GM21737 (cell line): ENCODE measurements at regions not wholly inside any gene's neighbourhood (a gene's known extent, or its start where the extent isn't known, plus 50 kb on each side); places are given as distances from the start of the nearest gene placed in this dataset.
"Not testable (repeated sequence)": the region's sequence is repeated elsewhere in the genome, so short reads cannot be mapped to it uniquely, and the experiment has no call there.

ENCODE experiments used
- ATAC-seq: cut with Tn5 transposase; IDR thresholded peaks from one replicate; pipeline ENCODE4 v1.9.1; 2021; ENCODE audit warnings: mild to moderate bottlenecking, moderate library complexity; ENCODE audit not compliant: unreplicated experiment

GRCh38 chr9:41839786-41840185 lies 289.4 kb downstream of the CNTNAP3B start:
- ATAC-seq: not testable (repeated sequence)

- ATAC-seq: not testable (repeated sequence)
These were observed 290.3 kb downstream of the CNTNAP3B start for GRCh38 chr9:41838953-41839352.

- ATAC-seq: not testable (repeated sequence)
These were observed 290.7 kb downstream of the CNTNAP3B start for GRCh38 chr9:41838562-41838851.

DNA sequence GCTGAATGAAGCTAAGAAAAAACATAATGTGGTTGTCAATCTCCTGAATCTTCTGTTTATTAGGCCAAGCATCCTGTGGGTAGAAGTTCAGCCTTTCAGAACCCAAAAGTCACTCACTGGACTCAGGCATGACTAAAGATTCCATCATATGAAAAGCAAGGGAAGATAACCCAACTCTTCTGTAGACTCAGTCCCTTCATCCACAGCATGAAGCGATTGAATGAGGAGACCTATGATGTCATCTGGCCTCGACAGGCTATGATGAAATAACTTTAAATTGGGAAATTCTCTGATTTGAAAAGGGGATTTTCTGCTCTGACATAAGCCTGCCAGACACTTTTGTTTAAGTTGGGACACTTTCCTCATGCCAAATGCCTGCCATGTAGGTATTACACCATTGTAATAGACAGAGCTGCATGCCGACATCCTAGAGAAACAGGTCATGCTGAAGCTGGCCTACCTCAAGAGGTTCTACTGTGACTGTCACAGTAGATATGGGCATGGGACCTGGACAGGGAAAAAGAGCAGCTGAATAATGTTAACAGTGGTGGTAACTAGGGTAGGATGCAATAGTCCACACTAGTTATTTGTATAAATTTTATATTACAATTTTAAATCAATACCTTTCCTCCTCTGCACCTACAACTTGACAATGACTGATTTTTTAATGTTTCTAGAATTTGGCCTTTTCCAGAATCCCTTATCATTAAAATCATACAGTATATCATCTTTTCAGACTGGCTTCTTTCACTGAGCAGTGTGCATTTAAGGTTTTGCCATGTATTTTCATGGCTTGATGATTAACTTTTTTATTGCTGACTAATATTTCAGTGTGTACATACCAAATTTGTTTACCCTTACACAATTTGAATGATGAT lies 291.3 kb downstream of the CNTNAP3B start:
- not testable (repeated sequence) for ATAC-seq

DNA sequence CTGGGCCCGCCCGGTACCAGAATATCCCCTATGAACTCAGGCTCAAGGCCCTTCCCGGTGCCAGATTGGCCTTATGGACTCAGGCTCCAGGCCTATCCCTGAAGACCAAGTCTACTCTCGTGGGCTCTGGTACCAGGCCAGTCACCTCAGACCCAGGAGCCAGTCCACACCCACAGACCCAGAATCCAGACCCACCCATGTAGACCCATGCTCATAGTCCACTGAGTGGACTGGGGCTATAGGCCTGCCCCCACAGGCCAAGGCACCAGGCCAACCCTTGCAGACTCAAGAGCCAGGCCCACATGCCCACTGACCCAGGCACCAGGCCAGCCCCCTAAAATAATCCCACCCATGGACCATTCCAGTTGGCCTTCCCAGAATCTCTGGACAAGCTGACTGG lies 296.1 kb downstream of the CNTNAP3B start:
- ATAC-seq: not testable (repeated sequence)

GRCh38 chr9:41824723-41825122 lies 304.5 kb downstream of the CNTNAP3B start:
- not testable (repeated sequence) for ATAC-seq

DNA sequence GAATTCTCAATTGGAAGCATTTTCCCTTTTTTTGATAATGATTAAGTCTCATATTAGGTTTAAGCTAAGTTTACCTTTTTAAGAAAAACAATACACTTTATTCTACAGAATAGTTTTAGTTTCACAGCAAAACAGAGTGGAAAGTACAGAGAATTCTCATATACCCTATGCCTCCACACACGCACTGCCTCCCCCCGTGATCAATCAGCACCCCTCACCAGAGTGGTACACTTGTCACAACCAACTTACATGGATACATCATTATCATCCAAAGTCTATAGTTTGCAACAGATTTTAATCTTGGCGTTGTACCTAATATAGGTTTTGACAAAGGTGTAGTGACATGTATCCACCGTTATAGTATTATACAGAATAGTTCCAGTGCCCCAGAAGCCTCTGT lies 326.5 kb downstream of the CNTNAP3B start:
- not testable (repeated sequence) for ATAC-seq

- ATAC-seq: not testable (repeated sequence)
These were observed 330.5 kb downstream of the CNTNAP3B start for GRCh38 chr9:41798684-41799083.

- not testable (repeated sequence) for ATAC-seq
These were observed 338.4 kb downstream of the CNTNAP3B start for GRCh38 chr9:41790719-41791363.

DNA sequence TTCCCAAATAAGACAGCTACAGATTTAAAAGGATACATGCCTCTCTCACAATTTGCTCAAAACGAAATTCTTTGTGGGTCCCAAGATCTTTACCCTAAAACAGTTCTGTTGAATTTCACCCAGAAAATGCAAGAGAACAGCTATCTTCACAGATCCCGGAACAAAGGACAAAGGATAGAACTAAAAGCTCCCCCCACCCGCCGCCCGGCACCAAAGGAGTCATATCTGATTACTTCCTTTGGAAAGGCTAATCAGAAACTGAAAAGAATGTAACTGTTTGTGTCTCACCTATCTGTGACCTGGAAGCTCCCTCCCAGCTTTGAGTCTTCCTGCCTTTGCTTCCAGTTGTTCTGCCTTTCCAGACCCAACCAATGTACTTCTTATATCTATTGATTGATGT lies 339.2 kb downstream of the CNTNAP3B start:
- not testable (repeated sequence) for ATAC-seq

DNA sequence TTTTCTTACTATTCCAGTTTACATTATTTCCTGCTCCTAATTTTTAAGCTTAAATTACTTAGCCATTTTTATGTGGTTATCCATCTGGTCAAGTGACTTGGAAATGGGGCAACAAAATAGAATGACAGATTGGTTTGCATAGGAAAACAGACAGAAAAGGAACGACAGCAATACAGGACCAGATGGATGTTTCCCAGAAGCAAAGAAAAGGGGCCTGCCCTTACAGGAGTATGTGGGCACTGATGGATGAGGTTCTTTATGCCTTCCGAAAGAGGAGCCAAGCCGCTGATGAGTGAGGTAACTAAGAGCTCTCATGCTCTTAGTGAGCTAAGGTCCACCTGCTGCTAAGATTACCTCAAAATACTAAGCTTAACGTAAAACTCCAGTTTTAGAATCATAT lies 339.8 kb downstream of the CNTNAP3B start:
- ATAC-seq: not testable (repeated sequence)

- ATAC-seq: not testable (repeated sequence)
These were observed 341.3 kb downstream of the CNTNAP3B start for GRCh38 chr9:41787951-41788350.

DNA sequence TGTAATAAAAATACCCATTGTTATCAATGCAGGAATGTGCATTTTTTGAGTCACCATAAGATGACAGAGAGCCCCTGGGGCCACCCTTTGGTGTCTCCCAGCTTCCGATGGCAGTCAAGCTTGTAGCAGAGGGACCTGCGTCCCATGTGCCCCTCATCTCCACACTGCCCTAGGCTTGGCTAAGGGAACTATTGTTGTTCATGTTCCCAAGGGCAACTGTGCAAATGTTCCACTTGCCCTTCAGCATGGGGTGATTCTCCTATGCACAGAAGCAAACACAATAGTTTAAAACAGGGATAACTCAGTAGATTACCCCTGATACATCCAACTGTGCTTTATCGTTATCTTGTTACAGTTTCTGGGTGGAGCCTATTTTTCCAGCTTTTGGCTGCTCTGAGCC lies 342.0 kb downstream of the CNTNAP3B start:
- ATAC-seq: not testable (repeated sequence)

- ATAC-seq: not testable (repeated sequence)
These were observed 345.2 kb downstream of the CNTNAP3B start for GRCh38 chr9:41784006-41784405.

DNA sequence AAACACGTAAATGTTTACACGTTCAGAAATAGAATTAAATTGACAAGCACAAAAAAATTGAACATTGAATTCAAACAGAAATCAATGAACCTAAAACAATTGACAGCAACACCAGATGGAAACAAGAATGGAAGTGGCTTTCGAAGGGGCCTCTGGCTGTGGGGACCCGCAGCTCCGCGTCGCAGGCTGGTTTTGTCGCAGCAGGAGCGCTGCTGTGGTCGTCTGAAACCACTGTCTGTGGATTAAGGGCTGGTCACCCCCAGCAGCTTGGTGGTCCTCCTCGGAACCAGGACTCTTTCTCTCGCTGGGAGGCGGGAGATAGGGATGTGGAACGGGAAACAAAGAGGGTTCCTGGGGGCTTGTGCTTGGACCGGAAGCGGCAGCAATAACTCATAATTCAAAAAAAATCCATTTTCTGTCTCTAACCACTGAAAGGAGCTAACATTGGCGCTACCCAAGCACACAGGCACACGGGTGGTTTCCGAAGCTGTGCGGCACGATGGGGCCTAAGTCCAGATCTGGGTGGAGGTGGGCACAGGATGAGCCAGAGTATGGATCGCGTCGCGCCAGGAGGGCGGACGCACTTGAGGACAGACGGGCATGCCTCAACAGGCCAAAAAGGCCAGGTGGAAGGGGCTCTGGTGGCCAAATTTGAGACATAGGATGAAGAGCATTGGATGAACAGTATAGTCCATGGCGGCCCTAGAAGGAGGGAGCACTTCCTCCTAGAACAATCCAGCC lies 346.0 kb downstream of the CNTNAP3B start:
- not testable (repeated sequence) for ATAC-seq

DNA sequence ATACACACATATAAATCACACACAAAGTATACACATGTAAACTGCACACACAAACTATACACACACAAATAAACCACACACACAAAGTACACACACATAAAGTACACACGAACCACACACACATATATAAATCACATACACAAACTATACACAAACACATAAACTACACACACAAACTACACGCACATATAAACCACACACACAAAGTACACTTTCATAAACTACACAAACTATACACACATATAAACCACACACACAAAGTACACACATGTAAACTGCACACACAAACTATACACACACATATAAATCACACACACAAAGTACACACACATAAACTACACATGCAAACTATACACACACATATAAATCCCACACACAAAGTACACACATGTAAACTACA lies 347.3 kb downstream of the CNTNAP3B start:
- not testable (repeated sequence) for ATAC-seq

DNA sequence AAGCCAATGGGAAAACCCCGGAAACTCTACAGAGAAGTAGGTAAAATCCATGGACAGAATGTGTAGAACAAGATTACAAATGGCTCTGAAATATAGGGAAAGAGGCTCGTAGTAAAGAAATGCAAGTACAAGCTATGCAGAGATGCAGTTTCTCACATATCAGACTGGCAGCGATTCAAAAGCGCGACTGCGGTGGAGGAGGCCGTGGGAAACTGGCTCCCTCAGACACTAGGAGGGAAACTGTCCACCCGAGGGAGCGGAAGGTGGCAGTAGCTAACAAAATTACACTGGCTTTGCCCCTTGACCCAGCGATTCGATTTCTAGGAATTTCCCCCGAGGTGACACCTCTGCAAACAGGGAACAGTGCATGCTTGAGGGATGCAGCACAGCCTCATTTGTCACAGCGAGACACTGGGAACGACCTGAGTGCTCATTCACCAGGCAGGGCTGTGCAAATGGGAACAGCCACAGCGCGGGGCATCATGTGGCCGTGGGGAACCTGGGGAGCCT lies 349.3 kb downstream of the CNTNAP3B start:
- ATAC-seq: not testable (repeated sequence)

DNA sequence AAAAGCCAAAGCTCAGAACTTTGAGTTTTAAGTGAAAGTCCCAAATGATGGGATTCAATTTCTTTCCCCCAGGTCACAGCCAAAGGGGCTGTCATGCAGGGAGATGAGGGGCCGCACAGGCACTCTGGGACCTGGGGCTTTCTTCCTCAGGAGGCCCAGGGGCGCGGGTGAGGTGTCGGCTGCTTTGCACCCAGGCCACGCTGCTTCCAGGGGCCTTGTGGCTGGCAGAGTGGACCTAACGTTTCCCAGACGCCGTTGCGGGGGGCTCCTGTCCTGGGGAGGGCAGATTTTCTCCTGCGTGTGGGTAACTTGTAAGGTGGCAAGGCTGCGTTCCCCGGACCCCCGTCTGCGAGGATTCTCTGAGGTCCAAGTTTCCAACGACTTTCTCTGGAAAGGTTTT lies 350.0 kb downstream of the CNTNAP3B start:
- ATAC-seq: not testable (repeated sequence)

DNA sequence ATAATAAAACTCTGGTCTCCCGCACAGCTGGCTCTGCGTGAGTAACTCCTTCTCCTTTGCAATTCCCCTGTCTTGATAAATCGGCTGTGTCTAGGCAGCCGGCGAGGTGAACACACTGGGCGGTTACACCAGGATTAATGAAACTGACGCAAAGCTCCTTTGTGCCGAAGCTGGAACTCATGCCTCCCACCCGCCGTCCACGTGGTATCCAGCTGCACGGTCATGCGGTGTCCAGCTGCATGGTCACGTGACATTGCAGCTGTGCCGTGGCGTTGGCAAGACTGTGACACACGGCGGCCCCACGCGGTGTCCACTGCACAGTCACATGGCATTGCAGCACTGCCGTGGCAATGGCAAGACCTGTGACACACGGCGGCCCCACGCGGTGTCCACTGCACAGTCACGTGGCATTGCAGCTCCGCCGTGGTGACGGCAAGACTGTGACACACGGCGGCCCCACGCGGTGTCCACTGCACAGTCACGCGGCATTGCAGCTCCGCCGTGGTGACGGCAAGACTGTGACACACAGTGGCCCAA lies 350.6 kb downstream of the CNTNAP3B start:
- ATAC-seq: not testable (repeated sequence)

DNA sequence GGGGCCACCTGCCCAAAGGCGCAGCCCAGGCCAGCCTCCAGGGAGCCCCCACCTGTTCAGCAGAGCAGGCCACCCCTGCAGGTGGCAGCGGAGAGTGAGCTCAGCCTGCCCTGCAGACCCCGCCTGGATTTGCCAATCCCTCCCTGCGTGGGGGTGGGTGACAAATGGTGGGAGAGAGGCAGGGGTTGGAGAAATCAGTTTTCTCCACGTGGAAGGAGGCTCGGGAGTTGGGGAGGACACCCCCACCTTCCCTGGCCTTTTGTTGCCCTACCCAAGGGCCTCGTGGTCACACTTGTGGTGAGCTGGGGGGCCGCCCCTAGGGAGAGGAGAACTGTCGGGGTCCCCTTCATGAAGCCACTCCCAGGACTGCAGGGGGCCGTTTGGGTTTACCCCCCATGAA lies 351.7 kb downstream of the CNTNAP3B start:
- not testable (repeated sequence) for ATAC-seq

- ATAC-seq: not testable (repeated sequence)
These were observed 356.7 kb downstream of the CNTNAP3B start for GRCh38 chr9:41772541-41772940.
